Endothelial cell of umbilical vein (primary cell): ENCODE measurements at regions not wholly inside any gene's neighbourhood (a gene's known extent, or its start where the extent isn't known, plus 50 kb on each side); places are given as distances from the start of the nearest gene placed in this dataset.

Experiments
- BruUV-seq: library from RNA; stranded (reverse); fragments of 400-500 nt; replicated peaks from 2 replicates; lab custom pipeline; 2021; lab: Mats Ljungman, UMichigan
- CTCF ChIA-PET: fragments of 300-600, 350-600 bp; sonication (Branson Sonifier 250); formaldehyde crosslinking; loops from one replicate; lab custom pipeline; 2021; ENCODE audit warnings: antibody characterized with exemption, inconsistent platforms; lab: Charles Lee
- POLR2A ChIA-PET: fragments of 300-600, 350-600 bp; sonication (Branson Sonifier 250); formaldehyde crosslinking; loops from one replicate; lab custom pipeline; 2021; ENCODE audit warnings: antibody characterized with exemption, inconsistent platforms; lab: Charles Lee
- DNase-seq: peaks from one replicate; pipeline ENCODE4 v3.0.0-alpha.2; 2011; ENCODE audit warnings: low read depth, low spot score
- FAIRE-seq: peaks from 2 replicates; lab custom pipeline; 2011; peaks lifted over from hg19 to GRCh38; lab: Jason Lieb, UNC
- H2AFZ ChIP-seq: 2 replicates; pipeline ENCODE4 v1.6.0; 2012; ENCODE audit warnings: low read depth, low read length, control low read depth, inconsistent platforms
- H3K27ac ChIP-seq: 2 replicates; pipeline ENCODE4 v1.5.1; 2011; ENCODE audit warnings: low read depth, mild to moderate bottlenecking, control low read depth, low read length, moderate library complexity; ENCODE audit not compliant: insufficient read depth
- H3K27me3 ChIP-seq, 2 experiments: 2 replicates each; pipeline versions ENCODE4 v1.6.0 to v1.6.1; 2011; ENCODE audit warnings: low read length in 2 of 2, mixed read lengths in 1 of 2; ENCODE audit not compliant: control insufficient read depth in 2 of 2, insufficient read depth in 2 of 2
- H3K36me3 ChIP-seq, 2 experiments: 2 replicates in 1 of 2; 3 replicates in 1 of 2; pipeline ENCODE4 v1.5.1; 2011; ENCODE audit warnings: low read length in 2 of 2, mild to moderate bottlenecking in 1 of 2, moderate library complexity in 1 of 2; ENCODE audit not compliant: control insufficient read depth in 2 of 2, insufficient read depth in 2 of 2; ENCODE audit errors: extremely low read depth in 1 of 2
- H3K4me1 ChIP-seq: 3 replicates; pipeline ENCODE4 v1.5.1; 2011; ENCODE audit warnings: mild to moderate bottlenecking, low read length; ENCODE audit not compliant: control insufficient read depth, insufficient read depth; ENCODE audit errors: extremely low read depth
- H3K4me2 ChIP-seq: 2 replicates; pipeline ENCODE4 v1.6.1; 2011; ENCODE audit warnings: low read length, control low read depth, mixed read lengths; ENCODE audit not compliant: insufficient read depth
- H3K4me3 ChIP-seq, 3 experiments: fragments of 200-600 bp in 1 of 3; sonication (generic), shearing (Covaris generic) in 1 of 3; replicated peaks in 1 of 3; 2 replicates each; pipeline ENCODE4 v1.5.1; 2011 to 2016; ENCODE audit warnings: control low read depth in 3 of 3, low read length in 3 of 3, mild to moderate bottlenecking in 2 of 3, inconsistent platforms in 1 of 3, low read depth in 1 of 3, moderate library complexity in 1 of 3; ENCODE audit not compliant: insufficient read depth in 1 of 3
- H3K79me2 ChIP-seq: 2 replicates; pipeline ENCODE4 v1.6.0; 2012; ENCODE audit warnings: low read length, inconsistent platforms; ENCODE audit not compliant: control insufficient read depth, insufficient read depth
- H3K9ac ChIP-seq: replicated peaks from 2 replicates; pipeline ENCODE3; 2011; ENCODE audit warnings: low read length, control low read depth; ENCODE audit not compliant: insufficient read depth; ENCODE audit errors: extremely low read depth
- H3K9me1 ChIP-seq: replicated peaks from 3 replicates; pipeline ENCODE4 v1.6.0; 2011; ENCODE audit warnings: mild to moderate bottlenecking, low read length; ENCODE audit not compliant: control insufficient read depth, insufficient read depth; ENCODE audit errors: extremely low read depth
- H3K9me3 ChIP-seq: replicated peaks from 2 replicates; pipeline ENCODE4 v1.5.1; 2012; ENCODE audit warnings: low read length, inconsistent platforms; ENCODE audit not compliant: control insufficient read depth, insufficient read depth
- H4K20me1 ChIP-seq: replicated peaks from 2 replicates; pipeline ENCODE3; 2011; ENCODE audit warnings: mild to moderate bottlenecking, low read length; ENCODE audit not compliant: control insufficient read depth, insufficient read depth; ENCODE audit errors: extremely low read depth
- CTCF ChIP-seq, 2 donors: IDR thresholded peaks; 1 replicate in 1 of 2; 2 replicates in 1 of 2; pipeline ENCODE4 v1.5.1; 2011; ENCODE audit warnings: low read length in 2 of 2, mild to moderate bottlenecking in 2 of 2, moderate library complexity in 2 of 2, control low read depth in 1 of 2, inconsistent platforms in 1 of 2, low read depth in 1 of 2; ENCODE audit not compliant: insufficient read depth in 1 of 2; ENCODE audit errors: extremely low read depth in 1 of 2
- EZH2 ChIP-seq: IDR thresholded peaks from 2 replicates; pipeline ENCODE4 v1.6.1; 2012; ENCODE audit warnings: borderline replicate concordance, low read depth, mild to moderate bottlenecking, moderate library complexity, low read length, inconsistent platforms; ENCODE audit not compliant: severe bottlenecking
- FOS ChIP-seq: IDR thresholded peaks from 2 replicates; pipeline ENCODE4 v1.6.1; 2011; ENCODE audit warnings: mild to moderate bottlenecking, low read length, moderate library complexity, borderline replicate concordance; ENCODE audit not compliant: insufficient read depth
- GATA2 ChIP-seq: IDR thresholded peaks from 2 replicates; pipeline ENCODE4 v1.7.0; 2011; ENCODE audit warnings: low read depth, mild to moderate bottlenecking, moderate library complexity, mixed read lengths, low read length; ENCODE audit not compliant: insufficient read length, insufficient read depth
- JUN ChIP-seq: IDR thresholded peaks from 2 replicates; pipeline ENCODE4 v1.6.1; 2011; ENCODE audit warnings: borderline replicate concordance, low read depth; ENCODE audit not compliant: insufficient read length, insufficient read depth
- MAX ChIP-seq: IDR thresholded peaks from 2 replicates; pipeline ENCODE4 v1.6.1; 2011; ENCODE audit not compliant: insufficient read depth, insufficient read length
- MYC ChIP-seq: IDR thresholded peaks from one replicate; pipeline ENCODE4 v1.6.1; 2011; ENCODE audit warnings: mild to moderate bottlenecking, low read depth, low read length
- POLR2A ChIP-seq: IDR thresholded peaks from 2 replicates; pipeline ENCODE4 v1.6.1; 2012; ENCODE audit warnings: low read depth, mild to moderate bottlenecking, control low read depth, low read length
- POLR2AphosphoS5 ChIP-seq: IDR thresholded peaks from 2 replicates; pipeline ENCODE4 v1.6.1; 2012; ENCODE audit warnings: low read depth, mild to moderate bottlenecking, control low read depth, low read length, moderate library complexity; ENCODE audit not compliant: insufficient read depth
- dilution Hi-C: fragments of 300-500 bp; cut with MboI; formaldehyde crosslinking; loops from one replicate; pipeline ENCODE4 v1.15.0; 2019; ENCODE audit warnings: low sequenced_read_pairs; ENCODE audit not compliant: extremely low pct_ligation_motif_present
- intact Hi-C: fragments of 100-400 bp; cut with micrococcal nuclease; formaldehyde crosslinking; loops from one replicate; pipeline ENCODE4 v1.10.0; 2022

DNA sequence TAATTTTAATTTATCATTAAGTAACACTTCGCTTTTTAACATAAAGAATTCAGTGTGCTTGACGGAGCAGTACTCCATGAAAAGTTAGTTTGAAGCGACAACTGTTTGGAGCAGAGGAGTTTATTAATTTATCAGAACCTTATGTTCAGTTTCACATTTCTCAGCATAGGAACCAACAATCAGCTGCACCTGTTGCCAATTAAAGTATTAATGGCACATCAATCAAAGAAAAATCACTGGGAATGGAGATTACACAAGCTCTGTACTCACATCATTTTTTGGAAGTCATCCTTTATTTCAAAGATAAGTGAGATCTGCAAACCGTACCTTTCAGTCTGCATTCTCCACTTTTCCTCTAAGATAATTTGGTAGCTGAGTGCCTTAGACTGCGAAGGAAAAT lies 344.6 kb downstream of the LMO4 start:
- no peak overlapping the region for H3K27ac ChIP-seq
- CTCF ChIA-PET, result interaction anchor here (1.1 to 1.6 kb wide), 3 partner anchors 11 to 296 kb away, joined by 4 to 6 read pairs (median 4); no protein-coding TSS in a partner anchor
- no TSS peak for BruUV-seq
- H3K9me1 ChIP-seq, result no peaks in the 10 kb centered on the region
- POLR2A ChIA-PET, result no interaction called here
- no peaks in the 10 kb centered on the region for H3K4me1 ChIP-seq
- no peaks in the 10 kb centered on the region for H4K20me1 ChIP-seq
- TF ChIP-seq POLR2AphosphoS5, result no peak
- no peak for TF ChIP-seq GATA2
- TF ChIP-seq MYC, result no peak
- no peak for TF ChIP-seq CTCF (IDR thresholded peaks at IDR 0.05; ENCODE audit: extremely low read depth in 1 of 2, insufficient read depth in 1 of 2, low read depth in 1 of 2, low read length in 2 of 2)
- H3K9me3 ChIP-seq, result no peaks in the 10 kb centered on the region
- FAIRE-seq (no peak), DNase-seq (no peak)
- no peak overlapping the region for H2AFZ ChIP-seq
- dilution Hi-C loops (no loop called here), intact Hi-C loops (no loop called here)
- H3K79me2 ChIP-seq, result no peaks in the 10 kb centered on the region
- H3K9ac ChIP-seq, result no peak overlapping the region
- H3K4me2 ChIP-seq, result no peak overlapping the region
- no peaks in the 10 kb centered on the region for H3K36me3 ChIP-seq
- no peak overlapping the region for H3K4me3 ChIP-seq
- no peaks in the 10 kb centered on the region for H3K27me3 ChIP-seq

GRCh38 chr1:87673748-87674147 lies 345.1 kb downstream of the LMO4 start:
- dilution Hi-C loops, result no loop called here
- FAIRE-seq, result no peak

More at GRCh38 chr1:87673748-87674147, 345.1 kb downstream of the LMO4 start:
- TF ChIP-seq CTCF (IDR thresholded peaks at IDR 0.05; ENCODE audit: extremely low read depth in 1 of 2, insufficient read depth in 1 of 2, low read depth in 1 of 2, low read length in 2 of 2), result no peak
- TF ChIP-seq FOS, result no peak
- no peak for TF ChIP-seq MAX
- TF ChIP-seq GATA2, result no peak
- no peak for TF ChIP-seq POLR2A
- no peak for TF ChIP-seq JUN
- no peak for TF ChIP-seq POLR2AphosphoS5
- TF ChIP-seq MYC, result no peak
- TF ChIP-seq EZH2, result no peak
- no TSS peak for BruUV-seq
- no peak for DNase-seq
- ChIA-PET CTCF (interaction anchor here (1.1 to 1.6 kb wide), 3 partner anchors 11 to 295 kb away, joined by 4 to 6 read pairs (median 4); no protein-coding TSS in a partner anchor), POLR2A (no interaction called here)
- Histone ChIP-seq H4K20me1 (no peaks in the 10 kb centered on the region), H3K9ac (no peak overlapping the region), H3K27me3 (no peaks in the 10 kb centered on the region), H3K4me2 (no peak overlapping the region), H3K79me2 (no peaks in the 10 kb centered on the region), H3K27ac (no peak overlapping the region), H3K9me3 (no peaks in the 10 kb centered on the region), H3K4me1 (no peaks in the 10 kb centered on the region), H3K36me3 (no peaks in the 10 kb centered on the region), H3K4me3 (no peak overlapping the region), H3K9me1 (no peaks in the 10 kb centered on the region), H2AFZ (no peak overlapping the region)
- intact Hi-C loops, result no loop called here
